ENCODE measurements at regions not wholly inside any gene's neighbourhood (a gene's known extent, or its start where the extent isn't known, plus 50 kb on each side); places are given as distances from the start of the nearest gene placed in this dataset.

DNA sequence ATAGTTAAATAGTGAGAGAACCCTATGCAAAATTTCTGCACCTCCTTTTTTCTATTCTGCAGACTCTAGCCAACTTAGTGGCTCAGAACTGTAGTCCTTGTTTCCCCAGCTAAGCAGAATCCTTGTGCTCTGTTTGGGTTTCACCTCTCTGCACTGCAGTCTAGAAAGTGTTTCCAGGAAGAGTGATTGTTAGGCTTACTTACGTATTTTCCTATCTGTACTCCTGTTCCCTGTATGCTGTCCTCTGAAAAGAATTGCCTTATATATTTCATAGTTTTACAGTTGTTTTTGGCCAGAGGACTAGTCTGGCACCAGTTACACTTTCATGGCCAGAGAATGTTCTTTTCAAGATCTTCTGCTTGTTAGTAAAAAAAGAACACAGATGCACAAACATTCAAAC lies 154.6 kb upstream of the POT1 start:
- H3K27ac ChIP-seq = no peak overlapping the region
- H3K36me3 ChIP-seq (replicated peaks in 1 of 2) = no peaks in the 10 kb centered on the region
- no peak for DNase-seq
- intact Hi-C loops (cut with DNase I) = no loop called here
- no peaks in the 10 kb centered on the region for H3K4me1 ChIP-seq (replicated peaks in 1 of 2)
- 74 to 87% (median 80%) methylated on average over 1 of the region's 1 CpG for WGBS, 4 donors
- no peaks in the 10 kb centered on the region for H3K27me3 ChIP-seq
- peaks cover 0 to 5% (median 0%) of the 10 kb centered on the region in 3 donors for H3K9me3 ChIP-seq (replicated peaks in 1 of 3)
- H3K4me3 ChIP-seq = no peak overlapping the region
- TF ChIP-seq CTCF (IDR thresholded peaks at IDR 0.05) (no peak), POLR2A (IDR thresholded peaks at IDR 0.05) (no peak)

GRCh38 chr7:125074141-125074540 lies 144.5 kb upstream of the POT1 start:
- no peak overlapping the region for H3K27ac ChIP-seq
- 71 to 81% (median 72%) methylated on average over 3 of the region's 3 CpGs for WGBS, 4 donors
- no peaks in the 10 kb centered on the region for H3K27me3 ChIP-seq
- H3K4me3 ChIP-seq = no peak overlapping the region
- no peak for TF ChIP-seq POLR2A (IDR thresholded peaks at IDR 0.05)
- TF ChIP-seq CTCF (IDR thresholded peaks at IDR 0.05) = no peak
- intact Hi-C loops (cut with DNase I) = no loop called here
- no peaks in the 10 kb centered on the region for H3K36me3 ChIP-seq (replicated peaks in 1 of 2)
- no peak for DNase-seq
- no peaks in the 10 kb centered on the region for H3K4me1 ChIP-seq (replicated peaks in 1 of 2)
- H3K9me3 ChIP-seq (replicated peaks in 1 of 3) = no peaks in the 10 kb centered on the region

DNA sequence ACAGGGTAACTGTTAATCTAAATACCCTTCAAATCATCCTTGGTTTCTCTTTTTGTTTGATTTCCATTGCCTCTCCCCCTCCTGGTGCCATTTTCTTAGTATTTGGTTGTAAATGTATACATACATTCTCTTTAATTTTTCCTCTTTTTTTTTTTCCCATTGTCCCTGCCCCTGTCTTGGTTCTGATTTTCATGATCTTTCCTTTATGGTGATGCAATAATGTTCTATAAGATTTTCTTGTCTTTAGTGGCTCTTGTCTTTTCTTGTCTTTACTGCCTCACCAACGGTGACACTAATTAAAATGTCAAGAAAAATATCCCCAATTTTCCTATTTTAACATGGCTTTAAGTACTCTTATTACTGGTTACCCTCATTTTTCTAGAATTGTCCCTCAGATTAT lies 135.9 kb upstream of the POT1 start:
- no peaks in the 10 kb centered on the region for H3K27me3 ChIP-seq
- DNase-seq = no peak
- H3K9me3 ChIP-seq (replicated peaks in 1 of 3) = peaks cover 0 to 4% (median 0%) of the 10 kb centered on the region in 3 donors
- H3K4me1 ChIP-seq (replicated peaks in 1 of 2) = peaks cover 0 to 8% of the 10 kb centered on the region in 2 donors
- no peak for TF ChIP-seq CTCF (IDR thresholded peaks at IDR 0.05)
- no peak for TF ChIP-seq POLR2A (IDR thresholded peaks at IDR 0.05)
- no peak overlapping the region for H3K4me3 ChIP-seq
- H3K36me3 ChIP-seq (replicated peaks in 1 of 2) = no peaks in the 10 kb centered on the region
- WGBS, 4 donors = 86 to 96% (median 93%) methylated on average over 1 of the region's 1 CpG
- H3K27ac ChIP-seq = no peak overlapping the region
- intact Hi-C loops (cut with DNase I) = no loop called here

- H3K36me3 ChIP-seq (replicated peaks in 1 of 2) = no peaks in the 10 kb centered on the region
- H3K9me3 ChIP-seq (replicated peaks in 1 of 3) = peaks cover 0 to 4% (median 0%) of the 10 kb centered on the region in 3 donors
- no peak overlapping the region for H3K4me3 ChIP-seq
- peaks cover 0 to 9% of the 10 kb centered on the region in 2 donors for H3K4me1 ChIP-seq (replicated peaks in 1 of 2)
- H3K27me3 ChIP-seq = no peaks in the 10 kb centered on the region
- intact Hi-C loops (cut with DNase I) = no loop called here
- H3K27ac ChIP-seq = no peak overlapping the region
- 88 to 97% (median 93%) methylated on average over 1 of the region's 1 CpG for WGBS, 4 donors
- TF ChIP-seq POLR2A (IDR thresholded peaks at IDR 0.05) (no peak), CTCF (IDR thresholded peaks at IDR 0.05) (no peak)
- DNase-seq = no peak
Measured at GRCh38 chr7:125065001-125065400, 135.4 kb upstream of the POT1 start.

Measured in adrenal gland (tissue), 9 donors.